T1000 (cell line): ENCODE measurements at regions not wholly inside any gene's neighbourhood (a gene's known extent, or its start where the extent isn't known, plus 50 kb on each side); places are given as distances from the start of the nearest gene placed in this dataset.
"Not testable (repeated sequence)": the region's sequence is repeated elsewhere in the genome, so short reads cannot be mapped to it uniquely, and the experiment has no call there.

Source experiments
- DNase-seq: peaks from one replicate; lab custom pipeline; 2025; ENCODE audit warnings: mixed read lengths; lab: John Stamatoyannopoulos, UW

- no peak for DNase-seq
Observed at GRCh38 chr3:162398554-162398953, 901.9 kb downstream of the OTOL1 start.

GRCh38 chr3:162400697-162401096 is 904.1 kb downstream of the OTOL1 start:
- no peak for DNase-seq

- DNase-seq = not testable (repeated sequence)
Observed at GRCh38 chr3:162411556-162411955, 914.9 kb downstream of the OTOL1 start.

- DNase-seq = no peak
Observed at GRCh38 chr3:162421721-162422120, 925.1 kb downstream of the OTOL1 start.

GRCh38 chr3:162428192-162428591 is 931.6 kb downstream of the OTOL1 start:
- no peak for DNase-seq

- DNase-seq = no peak
Observed at GRCh38 chr3:162435750-162436149, 939.1 kb downstream of the OTOL1 start.

- no peak for DNase-seq
Observed at GRCh38 chr3:162436826-162437225, 940.2 kb downstream of the OTOL1 start.

GRCh38 chr3:162437480-162437879 is 940.9 kb downstream of the OTOL1 start:
- no peak for DNase-seq

GRCh38 chr3:162441716-162442115 is 945.1 kb downstream of the OTOL1 start:
- no peak for DNase-seq

GRCh38 chr3:162443376-162443775 is 946.8 kb downstream of the OTOL1 start:
- no peak for DNase-seq

- DNase-seq = no peak
Observed at GRCh38 chr3:162468791-162469190, 972.2 kb downstream of the OTOL1 start.

GRCh38 chr3:162487138-162487537 is 990.5 kb downstream of the OTOL1 start:
- DNase-seq = no peak

- DNase-seq = no peak
Observed at GRCh38 chr3:162489853-162490252, 993.2 kb downstream of the OTOL1 start.

GRCh38 chr3:162491952-162492351 is 995.3 kb downstream of the OTOL1 start:
- no peak for DNase-seq

GRCh38 chr3:162492446-162493081 is 996.0 kb downstream of the OTOL1 start:
- no peak for DNase-seq

GRCh38 chr3:162498626-162499025 is 1002.0 kb downstream of the OTOL1 start:
- no peak for DNase-seq

GRCh38 chr3:162507397-162507796 is 1010.8 kb downstream of the OTOL1 start:
- no peak for DNase-seq

GRCh38 chr3:162512488-162512887 is 1015.9 kb downstream of the OTOL1 start:
- no peak for DNase-seq

GRCh38 chr3:162517110-162517509 is 1020.5 kb downstream of the OTOL1 start:
- no peak for DNase-seq

- no peak for DNase-seq
Observed at GRCh38 chr3:162521669-162522068, 1025.1 kb downstream of the OTOL1 start.

- DNase-seq = no peak
Observed at GRCh38 chr3:162525066-162525742, 1028.6 kb downstream of the OTOL1 start.

- DNase-seq = no peak
Observed at GRCh38 chr3:162525771-162526170, 1029.2 kb downstream of the OTOL1 start.

- DNase-seq = no peak
Observed at GRCh38 chr3:162534431-162534830, 1037.8 kb downstream of the OTOL1 start.

GRCh38 chr3:162538491-162538890 is 1041.9 kb downstream of the OTOL1 start:
- DNase-seq = no peak
